22Rv1 (cell line): ENCODE measurements at regions not wholly inside any gene's neighbourhood (a gene's known extent, or its start where the extent isn't known, plus 50 kb on each side); places are given as distances from the start of the nearest gene placed in this dataset.
"Not testable (repeated sequence)": the region's sequence is repeated elsewhere in the genome, so short reads cannot be mapped to it uniquely, and the experiment has no call there.

ENCODE experiments used
- H3K27ac ChIP-seq: fragments of 450-650 bp; 2 replicates; pipeline ENCODE4 v1.5.1; 2017
- CTCF ChIP-seq: fragments of 450-650 bp; IDR thresholded peaks from 2 replicates; pipeline ENCODE4 v1.5.1; 2017; ENCODE audit warnings: mild to moderate bottlenecking
- ZFX ChIP-seq: fragments of 450-650 bp; IDR thresholded peaks from 2 replicates; pipeline ENCODE4 v1.6.1; 2017; ENCODE audit warnings: antibody characterized with exemption, borderline replicate concordance

DNA sequence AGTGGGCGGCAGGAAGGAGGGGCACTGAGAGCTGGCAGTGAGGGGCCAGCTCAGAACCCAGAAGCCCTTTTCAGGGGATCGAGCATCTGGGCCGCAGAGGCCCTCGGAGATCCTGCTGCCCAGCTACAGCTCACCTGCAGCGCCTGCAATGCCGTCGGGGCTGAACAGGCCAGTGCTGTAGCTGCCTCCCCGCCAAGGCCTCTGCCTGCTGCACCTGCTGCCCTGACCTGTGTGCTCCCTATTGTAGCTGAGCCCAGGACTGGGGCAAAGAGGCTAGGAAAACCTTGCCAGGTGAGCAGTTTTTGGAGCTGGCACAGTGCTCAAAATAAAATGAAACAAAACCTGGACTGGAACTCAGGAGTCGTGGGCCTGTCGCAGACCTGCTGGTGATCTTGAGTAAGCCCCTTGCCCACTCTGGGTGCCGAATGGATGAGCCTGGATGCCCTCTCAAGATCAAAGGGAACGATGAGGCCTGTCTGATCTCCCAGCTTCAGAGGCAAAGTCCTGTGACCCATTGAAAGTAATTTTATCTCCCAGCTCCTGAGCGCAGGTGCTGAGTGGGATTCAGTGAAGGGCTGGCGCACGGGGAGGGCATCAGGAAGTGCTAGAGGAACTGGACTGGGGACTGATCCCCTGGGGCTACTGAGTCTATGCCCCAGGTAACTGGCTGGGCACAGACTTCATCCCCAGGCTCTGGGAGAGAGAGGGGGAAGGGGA, 154.6 kb downstream of the FOXD2 start:
- no peak for TF ChIP-seq ZFX
- no peak for TF ChIP-seq CTCF
- H3K27ac ChIP-seq: no peak overlapping the region

GRCh38 chr1:47593013-47593568, 155.2 kb downstream of the FOXD2 start:
- no peak for TF ChIP-seq CTCF
- no peak for TF ChIP-seq ZFX
- no peak overlapping the region for H3K27ac ChIP-seq

DNA sequence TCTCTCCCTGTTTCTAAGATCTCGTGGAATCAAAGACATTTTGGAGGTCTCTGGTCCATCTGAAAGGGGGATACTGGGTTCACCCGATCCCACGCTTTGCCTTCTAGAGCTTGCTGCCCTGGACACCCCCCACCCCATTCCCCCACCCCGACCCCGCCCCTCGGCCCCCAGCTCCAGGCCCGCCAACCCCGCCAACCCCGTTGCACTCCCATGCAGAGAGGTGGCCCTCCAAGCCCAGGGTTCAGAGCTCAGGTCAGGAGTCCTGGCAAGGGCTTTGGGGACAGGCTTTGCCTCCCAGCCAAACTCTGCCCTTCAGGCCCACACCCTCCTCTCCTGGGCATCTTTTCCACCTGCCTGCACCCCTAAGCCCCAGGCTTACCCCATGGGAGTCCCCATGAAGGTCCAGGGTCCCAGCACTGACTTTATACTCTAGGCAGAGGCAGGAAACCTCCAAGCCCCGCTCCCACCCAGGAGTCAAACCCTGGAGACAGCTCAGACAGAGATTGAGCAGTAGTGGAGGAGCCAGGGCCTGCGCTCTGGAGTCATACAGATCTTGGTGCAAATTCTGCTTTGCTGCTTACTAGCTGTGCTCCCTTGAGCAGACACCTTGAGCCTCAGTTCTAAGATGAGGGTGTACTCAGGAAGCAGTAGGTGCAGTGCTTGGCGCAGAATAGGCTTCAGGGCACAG, 155.9 kb downstream of the FOXD2 start:
- TF ChIP-seq ZFX (no peak), CTCF (no peak)
- no peak overlapping the region for H3K27ac ChIP-seq

DNA sequence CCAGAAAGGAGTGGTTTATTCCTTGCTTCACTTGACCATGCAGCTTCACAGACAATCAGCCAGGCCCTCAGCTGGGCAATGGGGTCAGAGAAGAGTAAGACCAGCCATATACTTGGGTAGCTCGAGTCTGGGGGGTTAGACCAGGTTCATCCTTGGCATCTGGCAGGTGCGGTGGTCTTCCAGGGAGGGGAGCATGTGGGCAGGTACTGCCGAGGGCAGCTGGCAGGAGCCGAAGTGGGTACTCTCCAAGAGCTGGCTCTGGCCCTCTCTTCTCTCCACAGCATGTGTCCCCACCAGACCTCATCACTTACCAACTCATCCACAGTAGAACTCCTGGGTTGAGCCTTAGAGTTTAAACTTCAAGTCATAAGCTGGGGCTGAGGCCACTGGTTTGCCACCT, 156.8 kb downstream of the FOXD2 start:
- TF ChIP-seq CTCF (no peak), ZFX (no peak)
- no peak overlapping the region for H3K27ac ChIP-seq

- TF ChIP-seq CTCF (no peak), ZFX (no peak)
- H3K27ac ChIP-seq: no peak overlapping the region
Observed at GRCh38 chr1:47596328-47596727, 158.5 kb downstream of the FOXD2 start.

DNA sequence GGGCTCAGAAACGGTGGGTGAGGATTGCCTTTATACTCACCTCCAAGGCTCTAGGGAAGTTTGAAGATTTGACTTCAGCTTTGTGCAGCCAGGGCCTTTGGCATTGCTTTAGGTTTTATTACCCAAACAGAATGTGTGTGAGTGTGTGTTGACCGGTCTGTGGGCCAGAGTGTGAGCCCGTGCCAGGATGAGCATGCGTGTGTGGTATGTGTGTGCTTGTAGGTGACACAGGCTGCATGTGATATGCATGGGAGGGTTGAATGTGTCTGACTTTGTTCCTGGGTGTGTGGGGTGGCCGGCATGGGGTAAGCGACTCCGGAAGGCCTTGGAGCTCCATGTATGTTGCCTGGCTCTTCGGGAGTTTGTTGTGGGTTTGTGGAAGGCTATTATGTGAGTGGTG, 160.5 kb downstream of the FOXD2 start:
- TF ChIP-seq CTCF: no peak
- no peak for TF ChIP-seq ZFX
- H3K27ac ChIP-seq: no peak overlapping the region

DNA sequence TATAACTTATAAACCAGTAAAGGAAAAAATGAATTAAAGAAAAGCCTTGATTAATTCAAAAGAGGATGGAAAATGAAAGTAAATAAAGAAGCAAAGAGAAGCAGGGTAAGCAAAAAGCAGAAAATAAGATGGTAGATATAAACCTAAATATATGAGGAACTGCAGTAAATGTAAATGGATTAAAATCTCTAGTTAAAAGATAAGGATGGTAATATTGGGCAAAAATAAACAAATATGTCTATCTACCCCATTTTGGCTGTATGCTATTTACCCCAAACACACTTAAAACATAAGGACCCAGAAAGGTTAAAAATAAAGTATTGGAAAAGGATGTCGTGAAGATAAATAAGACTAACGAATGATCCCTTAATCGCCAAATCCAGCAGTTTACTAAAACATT, 161.9 kb downstream of the FOXD2 start:
- TF ChIP-seq CTCF: no peak
- no peak for TF ChIP-seq ZFX
- no peak overlapping the region for H3K27ac ChIP-seq

- not testable (repeated sequence) for H3K27ac ChIP-seq
Observed at GRCh38 chr1:47602491-47602890, 164.6 kb downstream of the FOXD2 start.

- not testable (repeated sequence) for H3K27ac ChIP-seq
Observed at GRCh38 chr1:47604869-47605268, 167.0 kb downstream of the FOXD2 start.
